Common myeloid progenitor, CD34-positive (primary cell): ENCODE measurements at regions not wholly inside any gene's neighbourhood (a gene's known extent, or its start where the extent isn't known, plus 50 kb on each side); places are given as distances from the start of the nearest gene placed in this dataset.

Source experiments
- CTCF ChIA-PET: fragments of 350-600 bp; sonication (Branson Sonifier 250); formaldehyde crosslinking; loops from one replicate; lab custom pipeline; 2021; ENCODE audit warnings: antibody characterized with exemption; lab: Charles Lee
- POLR2A ChIA-PET: fragments of 350-600 bp; sonication (Branson Sonifier 250); formaldehyde crosslinking; loops from one replicate; lab custom pipeline; 2021; ENCODE audit warnings: antibody characterized with exemption; lab: Charles Lee
- DNase-seq, 3 donors: peaks; one replicate each; pipeline versions ENCODE4 v3.0.0 to v3.0.0-alpha.2; 2013
- H3K27ac ChIP-seq, 2 experiments: 1 replicate in 1 of 2; 2 replicates in 1 of 2; pipeline ENCODE4 v1.7.0; 2013; ENCODE audit warnings: inconsistent platforms in 2 of 2, low read length in 2 of 2, mild to moderate bottlenecking in 2 of 2, low read depth in 1 of 2, moderate library complexity in 1 of 2; ENCODE audit not compliant: severe bottlenecking in 2 of 2, insufficient read depth in 1 of 2, poor library complexity in 1 of 2
- H3K27me3 ChIP-seq, 5 experiments: replicated peaks in 2 of 5; 1 replicate in 3 of 5; 2 replicates in 2 of 5; pipeline versions ENCODE4 v1.6.1 to v1.7.0; 2013; ENCODE audit warnings: low read length in 4 of 5, mild to moderate bottlenecking in 2 of 5, moderate library complexity in 2 of 5, inconsistent platforms in 1 of 5; ENCODE audit not compliant: insufficient read depth in 5 of 5, control insufficient read depth in 4 of 5
- H3K36me3 ChIP-seq, 4 experiments: 1 replicate in 2 of 4; 2 replicates in 2 of 4; pipeline versions ENCODE4 v1.6.1 to v1.7.0; 2013; ENCODE audit warnings: low read length in 3 of 4, control low read depth in 1 of 4, mild to moderate bottlenecking in 1 of 4; ENCODE audit not compliant: control insufficient read depth in 4 of 4, insufficient read depth in 4 of 4
- H3K4me1 ChIP-seq, 4 experiments: 1 replicate in 3 of 4; 2 replicates in 1 of 4; pipeline versions ENCODE4 v1.6.1 to v1.7.1; 2013; ENCODE audit warnings: low read length in 3 of 4, mild to moderate bottlenecking in 3 of 4, control low read depth in 1 of 4, inconsistent platforms in 1 of 4, moderate library complexity in 1 of 4; ENCODE audit not compliant: control insufficient read depth in 4 of 4, insufficient read depth in 4 of 4; ENCODE audit errors: control extremely low read depth in 1 of 4
- H3K4me3 ChIP-seq, 7 experiments: 1 replicate in 4 of 7; 2 replicates in 3 of 7; pipeline versions ENCODE4 v1.5.1 to v1.7.0; 2013; ENCODE audit warnings: mild to moderate bottlenecking in 7 of 7, low read length in 6 of 7, moderate library complexity in 6 of 7, inconsistent platforms in 2 of 7, low read depth in 2 of 7, control low read depth in 1 of 7; ENCODE audit not compliant: insufficient read depth in 4 of 7, control insufficient read depth in 1 of 7; ENCODE audit errors: extremely low read depth in 1 of 7
- H3K9me3 ChIP-seq, 5 experiments: 1 replicate in 4 of 5; 2 replicates in 1 of 5; pipeline versions ENCODE4 v1.6.1 to v1.7.1; 2013; ENCODE audit warnings: low read length in 4 of 5, mild to moderate bottlenecking in 2 of 5, inconsistent platforms in 1 of 5, low read depth in 1 of 5, moderate library complexity in 1 of 5; ENCODE audit not compliant: control insufficient read depth in 4 of 5, insufficient read depth in 2 of 5; ENCODE audit errors: control extremely low read depth in 1 of 5
- WGBS: methylation state at CpG from one replicate; pipeline ENCODE4 v1.1.5; 2013; ENCODE audit not compliant: insufficient coverage; 5-methylcytosine and 5-hydroxymethylcytosine counted together

DNA sequence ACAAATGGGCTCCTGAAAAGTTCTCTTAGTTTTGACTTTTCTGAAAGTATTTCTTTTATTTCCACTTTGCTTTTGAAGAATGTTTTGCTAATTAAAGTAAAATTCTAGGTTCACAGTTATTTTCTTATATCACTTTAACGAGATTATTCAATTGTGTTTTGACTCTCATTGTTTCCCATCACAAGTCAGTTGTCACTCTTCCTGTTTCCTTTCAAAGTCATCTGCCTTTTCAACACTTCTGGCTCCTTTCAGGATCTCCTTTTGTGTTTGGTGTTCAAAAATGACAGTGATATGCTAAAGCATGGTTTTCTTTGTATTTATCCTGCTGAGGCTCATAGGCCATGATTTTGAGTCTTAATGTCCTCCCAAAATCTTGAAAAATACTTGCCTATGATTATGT is 235.4 kb upstream of the TAS2R1 start:
- no peak overlapping the region for H3K4me3 ChIP-seq
- POLR2A ChIA-PET = no interaction called here
- no CpG with 5 or more reads among the region's 1 CpG for WGBS
- no peak for DNase-seq
- no peaks in the 10 kb centered on the region for H3K36me3 ChIP-seq
- peaks cover 0 to 22% (median 10%) of the 10 kb centered on the region in 5 experiments for H3K9me3 ChIP-seq
- no peak overlapping the region for H3K27ac ChIP-seq
- H3K27me3 ChIP-seq = no peaks in the 10 kb centered on the region
- H3K4me1 ChIP-seq = no peaks in the 10 kb centered on the region
- CTCF ChIA-PET = no interaction called here

DNA sequence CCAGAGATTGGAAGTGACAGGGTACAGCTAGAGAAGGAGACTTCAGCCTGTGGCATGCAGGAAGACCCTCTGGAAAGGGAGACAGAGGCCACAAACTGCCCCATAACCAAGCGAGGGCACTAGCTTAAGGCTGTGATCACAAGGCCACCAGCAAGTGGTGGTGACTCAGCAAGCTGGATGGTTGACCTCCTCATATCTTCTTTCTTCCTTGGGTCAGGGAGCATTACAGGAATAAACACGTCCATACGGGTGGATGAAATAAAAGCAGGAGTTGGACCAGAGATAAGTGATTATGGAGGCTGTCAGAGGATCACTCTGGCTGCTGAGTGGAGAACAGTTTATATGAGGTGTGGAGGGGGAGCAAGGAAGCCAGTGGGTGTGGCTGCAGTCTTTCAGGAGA is 234.6 kb upstream of the TAS2R1 start:
- no peaks in the 10 kb centered on the region for H3K36me3 ChIP-seq
- H3K4me1 ChIP-seq = no peaks in the 10 kb centered on the region
- DNase-seq = no peak
- ChIA-PET CTCF (no interaction called here), POLR2A (no interaction called here)
- no peak overlapping the region for H3K4me3 ChIP-seq
- WGBS = 100% methylated on average over 2 of the region's 3 CpGs
- peaks cover 0 to 22% (median 10%) of the 10 kb centered on the region in 5 experiments for H3K9me3 ChIP-seq
- no peaks in the 10 kb centered on the region for H3K27me3 ChIP-seq
- no peak overlapping the region for H3K27ac ChIP-seq

DNA sequence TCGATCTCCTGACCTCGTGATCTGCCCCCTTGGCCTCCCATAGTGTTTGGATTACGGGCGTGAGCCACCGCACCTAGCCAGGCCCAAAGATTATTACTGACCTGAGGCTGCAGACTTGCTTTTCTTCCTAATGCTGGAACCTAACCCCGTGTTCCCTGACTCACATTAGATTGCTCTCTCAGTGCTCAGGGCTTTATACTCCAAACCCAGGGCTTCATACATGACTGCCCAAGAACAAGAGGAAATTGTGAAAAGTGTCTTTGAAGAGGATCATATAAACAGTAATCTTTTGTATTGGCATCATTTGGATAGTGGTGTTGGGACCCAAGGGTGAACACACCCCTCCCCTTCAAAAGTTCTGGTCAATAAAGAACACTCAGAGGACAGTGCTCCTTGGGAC is 233.3 kb upstream of the TAS2R1 start:
- Histone ChIP-seq H3K4me3 (no peak overlapping the region), H3K4me1 (no peaks in the 10 kb centered on the region), H3K27me3 (no peaks in the 10 kb centered on the region), H3K9me3 (peaks cover 0 to 22% (median 7%) of the 10 kb centered on the region in 5 experiments), H3K27ac (no peak overlapping the region), H3K36me3 (no peaks in the 10 kb centered on the region)
- DNase-seq = no peak
- ChIA-PET POLR2A (no interaction called here), CTCF (no interaction called here)
- WGBS = 94% methylated on average over 5 of the region's 6 CpGs

DNA sequence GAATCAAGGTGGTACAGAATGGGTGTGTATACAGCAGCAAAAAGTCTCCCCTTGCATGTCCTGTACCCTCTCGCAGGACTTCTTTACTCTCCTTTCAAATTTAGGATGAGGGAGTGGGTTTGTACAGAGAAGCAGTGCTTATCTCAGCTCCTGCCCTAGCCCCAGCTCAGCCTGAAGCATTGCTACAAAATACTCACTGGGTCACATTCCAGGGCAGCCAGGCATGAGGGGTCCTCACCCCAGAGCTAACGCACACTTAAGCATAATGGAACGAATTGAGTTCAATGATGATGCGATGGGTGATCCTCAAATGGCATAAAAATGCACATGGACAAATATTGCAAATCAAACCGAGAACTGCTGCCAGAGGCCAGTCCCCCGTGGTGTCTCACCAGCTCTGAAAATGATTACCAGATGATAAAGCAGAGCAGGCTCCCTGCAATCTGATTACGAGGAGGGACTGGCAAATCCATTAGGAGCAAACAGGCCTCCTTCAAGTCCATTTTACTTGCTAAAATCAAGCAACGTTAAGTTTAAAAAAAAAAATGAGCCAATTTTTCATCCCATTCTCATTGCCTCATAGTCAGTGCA is 231.6 kb upstream of the TAS2R1 start:
- POLR2A ChIA-PET = no interaction called here
- H3K36me3 ChIP-seq = no peaks in the 10 kb centered on the region
- no peaks in the 10 kb centered on the region for H3K27me3 ChIP-seq
- CTCF ChIA-PET = no interaction called here
- H3K27ac ChIP-seq = no peak overlapping the region
- no peak overlapping the region for H3K4me3 ChIP-seq
- WGBS = 88% methylated on average over 7 of the region's 8 CpGs
- H3K9me3 ChIP-seq = peaks cover 0 to 18% (median 4%) of the 10 kb centered on the region in 5 experiments
- no peak for DNase-seq
- no peaks in the 10 kb centered on the region for H3K4me1 ChIP-seq

DNA sequence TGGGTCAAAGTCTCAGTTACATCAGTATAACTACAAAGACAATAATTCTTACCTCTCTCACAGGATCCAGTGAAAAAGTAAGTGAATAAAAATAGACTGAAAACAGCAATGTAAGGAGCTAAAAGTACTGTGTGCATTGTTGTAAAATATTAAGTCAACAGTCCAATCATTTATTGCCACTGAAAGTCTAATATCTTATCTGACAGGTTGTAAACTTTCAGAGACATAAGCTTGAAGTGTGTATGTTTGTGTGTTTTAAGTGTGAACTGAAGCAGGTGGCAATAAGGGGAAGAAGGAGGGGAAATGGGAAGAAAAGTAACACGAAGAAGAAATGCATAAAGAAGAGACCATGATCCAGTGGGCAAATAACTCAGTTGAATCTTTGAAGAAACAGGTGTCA is 229.7 kb upstream of the TAS2R1 start:
- Histone ChIP-seq H3K36me3 (no peaks in the 10 kb centered on the region), H3K4me3 (no peak overlapping the region), H3K9me3 (peaks cover 0 to 4% (median 0%) of the 10 kb centered on the region in 5 experiments), H3K27ac (no peak overlapping the region), H3K4me1 (no peaks in the 10 kb centered on the region), H3K27me3 (no peaks in the 10 kb centered on the region)
- POLR2A ChIA-PET = no interaction called here
- CTCF ChIA-PET = no interaction called here
- 58% methylated on average over 1 of the region's 1 CpG for WGBS
- no peak for DNase-seq

DNA sequence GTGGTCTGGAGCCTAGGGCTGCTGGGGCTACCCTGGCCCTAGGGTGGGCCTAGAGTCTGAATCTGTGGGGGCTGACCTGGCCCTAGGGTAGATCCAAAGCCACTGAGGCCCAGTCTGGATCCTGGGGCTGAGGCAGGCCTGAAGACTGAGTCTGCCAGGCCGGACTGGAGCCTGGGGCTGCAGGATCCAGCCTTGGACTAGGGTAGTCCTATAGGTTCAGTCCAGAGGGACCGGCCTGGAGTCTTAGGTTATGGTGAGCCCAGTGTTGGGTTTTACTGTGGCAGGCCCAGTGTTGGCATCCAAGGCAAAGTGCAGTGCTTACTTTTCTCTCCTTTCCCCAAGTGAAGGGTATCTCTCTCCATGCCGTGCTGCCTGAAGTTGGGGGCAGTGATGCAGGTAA is 227.9 kb upstream of the TAS2R1 start:
- no peak for DNase-seq
- ChIA-PET CTCF (no interaction called here), POLR2A (no interaction called here)
- 93% methylated on average over 2 of the region's 3 CpGs for WGBS
- H3K4me3 ChIP-seq = no peak overlapping the region
- no peaks in the 10 kb centered on the region for H3K36me3 ChIP-seq
- no peaks in the 10 kb centered on the region for H3K4me1 ChIP-seq
- H3K9me3 ChIP-seq = no peaks in the 10 kb centered on the region
- no peak overlapping the region for H3K27ac ChIP-seq
- H3K27me3 ChIP-seq = no peaks in the 10 kb centered on the region

DNA sequence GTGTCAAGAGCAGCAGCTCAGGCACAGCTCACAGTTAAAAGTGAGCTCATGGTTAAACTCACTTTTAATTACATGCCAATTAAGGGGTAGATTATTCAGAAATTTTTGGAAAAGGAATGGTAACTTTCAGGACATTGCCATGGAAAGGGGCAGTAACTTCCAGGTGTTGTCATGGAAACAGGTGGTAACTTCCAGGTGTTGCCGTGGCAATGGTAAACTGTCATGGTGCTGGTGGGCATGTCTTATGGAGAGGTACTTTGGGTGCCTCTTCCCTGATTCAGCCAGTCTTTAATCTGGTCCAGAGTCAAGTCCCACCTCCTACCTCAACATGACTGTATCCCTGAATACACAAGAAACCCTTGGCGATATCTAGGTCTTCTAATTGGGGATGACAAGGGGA is 223.2 kb upstream of the TAS2R1 start:
- DNase-seq = no peak
- H3K36me3 ChIP-seq = no peaks in the 10 kb centered on the region
- H3K27me3 ChIP-seq = no peaks in the 10 kb centered on the region
- H3K4me1 ChIP-seq = no peaks in the 10 kb centered on the region
- H3K4me3 ChIP-seq = no peak overlapping the region
- no CpG with 5 or more reads among the region's 2 CpGs for WGBS
- ChIA-PET POLR2A (no interaction called here), CTCF (no interaction called here)
- no peak overlapping the region for H3K27ac ChIP-seq
- H3K9me3 ChIP-seq = no peaks in the 10 kb centered on the region
